C4-2B (cell line): ENCODE measurements at regions not wholly inside any gene's neighbourhood (a gene's known extent, or its start where the extent isn't known, plus 50 kb on each side); places are given as distances from the start of the nearest gene placed in this dataset.
"Not testable (repeated sequence)": the region's sequence is repeated elsewhere in the genome, so short reads cannot be mapped to it uniquely, and the experiment has no call there.

ENCODE experiments used
- H3K27ac ChIP-seq: fragments of 450-650 bp; 2 replicates; pipeline ENCODE4 v1.5.1; 2017
- CTCF ChIP-seq: fragments of 450-650 bp; conservative IDR thresholded peaks from 2 replicates; pipeline ENCODE4 v1.5.1; 2017; ENCODE audit warnings: mild to moderate bottlenecking
- ZFX ChIP-seq: fragments of 450-650 bp; IDR thresholded peaks from 2 replicates; pipeline ENCODE4 v1.6.1; 2017

- no peak overlapping the region for H3K27ac ChIP-seq
- TF ChIP-seq CTCF (no peak), ZFX (no peak)
Observed at GRCh38 chr13:87953381-87953780, 282.2 kb downstream of the SLITRK5 start.

GRCh38 chr13:87954091-87954490, 282.9 kb downstream of the SLITRK5 start:
- TF ChIP-seq CTCF (no peak), ZFX (no peak)
- no peak overlapping the region for H3K27ac ChIP-seq

GRCh38 chr13:87961546-87961945, 290.4 kb downstream of the SLITRK5 start:
- no peak overlapping the region for H3K27ac ChIP-seq
- TF ChIP-seq CTCF (no peak), ZFX (no peak)

GRCh38 chr13:87972568-87972967, 301.4 kb downstream of the SLITRK5 start:
- TF ChIP-seq CTCF (no peak), ZFX (no peak)
- no peak overlapping the region for H3K27ac ChIP-seq

- no peak for TF ChIP-seq CTCF
- TF ChIP-seq ZFX = no peak
- no peak overlapping the region for H3K27ac ChIP-seq
Observed at GRCh38 chr13:87975035-87975434, 303.9 kb downstream of the SLITRK5 start.

- H3K27ac ChIP-seq = not testable (repeated sequence)
Observed at GRCh38 chr13:87976650-87977049, 305.5 kb downstream of the SLITRK5 start.

GRCh38 chr13:87981416-87981815, 310.2 kb downstream of the SLITRK5 start:
- no peak overlapping the region for H3K27ac ChIP-seq
- TF ChIP-seq ZFX = no peak
- TF ChIP-seq CTCF = no peak

- TF ChIP-seq ZFX = no peak
- TF ChIP-seq CTCF = no peak
- no peak overlapping the region for H3K27ac ChIP-seq
Observed at GRCh38 chr13:87982400-87982799, 311.2 kb downstream of the SLITRK5 start.
